AG10803 (cell line): ENCODE measurements at regions not wholly inside any gene's neighbourhood (a gene's known extent, or its start where the extent isn't known, plus 50 kb on each side); places are given as distances from the start of the nearest gene placed in this dataset.
A peak's percentile ranks its signal among the peaks of the same experiment; 100 is the strongest.

Source experiments
- DNase-seq: peaks from one replicate; pipeline ENCODE4 v3.0.0; 2010; ENCODE audit warnings: low read depth
- H3K4me3 ChIP-seq: 2 replicates; pipeline ENCODE4 v1.5.1; 2011; ENCODE audit warnings: mild to moderate bottlenecking, low read length, control low read depth
- TF ChIP-seq, protein P1 (sequence below): conservative IDR thresholded peaks from 2 replicates; pipeline ENCODE4 v1.5.1; 2011; ENCODE audit warnings: mild to moderate bottlenecking, low read length, control low read depth, inconsistent platforms

DNA sequence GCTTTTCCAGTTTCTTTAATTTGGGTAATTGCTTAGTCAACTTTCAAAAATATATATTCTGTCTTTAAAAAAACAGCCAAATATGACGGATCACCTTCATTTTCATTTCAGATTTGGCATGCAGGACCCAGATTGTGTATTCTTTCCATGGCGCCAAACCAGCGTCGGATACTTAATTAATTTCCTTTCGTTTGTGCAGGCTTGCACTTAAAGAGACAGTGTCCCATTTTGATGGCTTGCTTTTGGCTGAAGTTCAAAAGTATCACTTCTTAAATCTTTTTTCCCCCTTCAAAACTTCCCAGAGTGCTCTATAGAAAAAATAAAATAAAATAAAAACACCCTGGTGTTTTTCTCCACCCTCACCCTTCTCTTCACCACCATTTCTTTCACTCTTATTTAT, 394.5 kb upstream of the SOX9 start:
- TF ChIP-seq, protein P1, sequence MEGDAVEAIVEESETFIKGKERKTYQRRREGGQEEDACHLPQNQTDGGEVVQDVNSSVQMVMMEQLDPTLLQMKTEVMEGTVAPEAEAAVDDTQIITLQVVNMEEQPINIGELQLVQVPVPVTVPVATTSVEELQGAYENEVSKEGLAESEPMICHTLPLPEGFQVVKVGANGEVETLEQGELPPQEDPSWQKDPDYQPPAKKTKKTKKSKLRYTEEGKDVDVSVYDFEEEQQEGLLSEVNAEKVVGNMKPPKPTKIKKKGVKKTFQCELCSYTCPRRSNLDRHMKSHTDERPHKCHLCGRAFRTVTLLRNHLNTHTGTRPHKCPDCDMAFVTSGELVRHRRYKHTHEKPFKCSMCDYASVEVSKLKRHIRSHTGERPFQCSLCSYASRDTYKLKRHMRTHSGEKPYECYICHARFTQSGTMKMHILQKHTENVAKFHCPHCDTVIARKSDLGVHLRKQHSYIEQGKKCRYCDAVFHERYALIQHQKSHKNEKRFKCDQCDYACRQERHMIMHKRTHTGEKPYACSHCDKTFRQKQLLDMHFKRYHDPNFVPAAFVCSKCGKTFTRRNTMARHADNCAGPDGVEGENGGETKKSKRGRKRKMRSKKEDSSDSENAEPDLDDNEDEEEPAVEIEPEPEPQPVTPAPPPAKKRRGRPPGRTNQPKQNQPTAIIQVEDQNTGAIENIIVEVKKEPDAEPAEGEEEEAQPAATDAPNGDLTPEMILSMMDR, result no peak
- DNase-seq, result no peak
- H3K4me3 ChIP-seq, result peak overlapping the region; percentile 6; the same call in 1 of the 2 replicates

GRCh38 chr17:71727292-71727691, 393.5 kb upstream of the SOX9 start:
- DNase-seq, result no peak
- TF ChIP-seq, protein P1, result no peak
- no peak overlapping the region for H3K4me3 ChIP-seq

- DNase-seq, result no peak
- no peak overlapping the region for H3K4me3 ChIP-seq
- TF ChIP-seq, protein P1, result no peak
Observed at GRCh38 chr17:71727723-71728122, 393.1 kb upstream of the SOX9 start.

GRCh38 chr17:71730871-71731270, 389.9 kb upstream of the SOX9 start:
- H3K4me3 ChIP-seq, result no peak overlapping the region
- TF ChIP-seq, protein P1, result no peak
- no peak for DNase-seq

- H3K4me3 ChIP-seq, result no peak overlapping the region
- no peak for DNase-seq
- TF ChIP-seq, protein P1, result no peak
Observed at GRCh38 chr17:71735893-71736292, 384.9 kb upstream of the SOX9 start.

DNA sequence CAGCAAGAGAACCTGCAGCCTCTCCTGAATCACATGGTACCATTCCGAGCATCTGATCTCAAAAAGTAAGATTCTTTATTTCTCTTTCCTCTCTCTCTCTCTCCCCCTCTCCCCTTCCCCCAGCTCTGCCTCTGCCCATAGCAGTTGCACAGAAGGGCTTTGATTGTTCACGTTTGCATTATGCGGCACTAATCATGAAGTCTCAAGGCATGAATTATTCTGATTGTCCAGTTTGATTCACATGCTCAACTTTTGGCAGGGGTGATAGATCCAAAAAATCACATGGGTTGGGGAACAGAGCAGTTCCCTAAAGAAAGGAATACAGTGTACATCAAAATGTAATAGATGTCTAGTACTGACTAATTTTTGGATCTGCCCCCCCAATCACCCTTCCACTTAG, 380.0 kb upstream of the SOX9 start:
- TF ChIP-seq, protein P1, result no peak
- no peak overlapping the region for H3K4me3 ChIP-seq
- DNase-seq, result no peak

- no peak overlapping the region for H3K4me3 ChIP-seq
- TF ChIP-seq, protein P1, result no peak
- no peak for DNase-seq
Observed at GRCh38 chr17:71741836-71742235, 379.0 kb upstream of the SOX9 start.
